ENCODE measurements at regions not wholly inside any gene's neighbourhood (a gene's known extent, or its start where the extent isn't known, plus 50 kb on each side); places are given as distances from the start of the nearest gene placed in this dataset.

- no peak for TF ChIP-seq CTCF (IDR thresholded peaks at IDR 0.05; ENCODE audit: low read depth, low read length)
- no peak for DNase-seq (ENCODE audit: low read depth, low spot score)
- in situ Hi-C loops (cut with HindIII; ENCODE audit: low sequenced_read_pairs) = no loop called here
- H3K4me3 ChIP-seq (ENCODE audit: low read depth, low read length) = no peak overlapping the region
Observed at GRCh38 chr6:92459606-92460005, 959.8 kb downstream of the EPHA7 start.

- DNase-seq (ENCODE audit: low read depth, low spot score) = no peak
- in situ Hi-C loops (cut with HindIII; ENCODE audit: low sequenced_read_pairs) = no loop called here
- no peak overlapping the region for H3K4me3 ChIP-seq (ENCODE audit: low read depth, low read length)
- TF ChIP-seq CTCF (IDR thresholded peaks at IDR 0.05; ENCODE audit: low read depth, low read length) = no peak
Observed at GRCh38 chr6:92446052-92446451, 973.3 kb downstream of the EPHA7 start.

GRCh38 chr6:92433911-92434310 lies 985.4 kb downstream of the EPHA7 start:
- no peak for TF ChIP-seq CTCF (IDR thresholded peaks at IDR 0.05; ENCODE audit: low read depth, low read length)
- no peak overlapping the region for H3K4me3 ChIP-seq (ENCODE audit: low read depth, low read length)
- DNase-seq (ENCODE audit: low read depth, low spot score) = no peak
- in situ Hi-C loops (cut with HindIII; ENCODE audit: low sequenced_read_pairs) = no loop called here

- H3K4me3 ChIP-seq (ENCODE audit: low read depth, low read length) = no peak overlapping the region
- no peak for DNase-seq (ENCODE audit: low read depth, low spot score)
- TF ChIP-seq CTCF (IDR thresholded peaks at IDR 0.05; ENCODE audit: low read depth, low read length) = no peak
- in situ Hi-C loops (cut with HindIII; ENCODE audit: low sequenced_read_pairs) = no loop called here
Observed at GRCh38 chr6:92431502-92431901, 987.9 kb downstream of the EPHA7 start.

- DNase-seq (ENCODE audit: low read depth, low spot score) = no peak
- no peak overlapping the region for H3K4me3 ChIP-seq (ENCODE audit: low read depth, low read length)
- TF ChIP-seq CTCF (IDR thresholded peaks at IDR 0.05; ENCODE audit: low read depth, low read length) = no peak
- in situ Hi-C loops (cut with HindIII; ENCODE audit: low sequenced_read_pairs) = no loop called here
Observed at GRCh38 chr6:92428448-92428847, 990.9 kb downstream of the EPHA7 start.

- no peak for TF ChIP-seq CTCF (IDR thresholded peaks at IDR 0.05; ENCODE audit: low read depth, low read length)
- in situ Hi-C loops (cut with HindIII; ENCODE audit: low sequenced_read_pairs) = no loop called here
- H3K4me3 ChIP-seq (ENCODE audit: low read depth, low read length) = no peak overlapping the region
- DNase-seq (ENCODE audit: low read depth, low spot score) = no peak
Observed at GRCh38 chr6:92427453-92427852, 991.9 kb downstream of the EPHA7 start.

GRCh38 chr6:92415656-92416055 lies 1003.7 kb downstream of the EPHA7 start:
- no peak for DNase-seq (ENCODE audit: low read depth, low spot score)
- TF ChIP-seq CTCF (IDR thresholded peaks at IDR 0.05; ENCODE audit: low read depth, low read length) = no peak
- no peak overlapping the region for H3K4me3 ChIP-seq (ENCODE audit: low read depth, low read length)
- in situ Hi-C loops (cut with HindIII; ENCODE audit: low sequenced_read_pairs) = no loop called here

Measured in astrocyte of the spinal cord (primary cell).